Activated CD4-positive, alpha-beta memory T cell treated with anti-CD3 and anti-CD28 coated beads for 36 hours (primary cell): ENCODE measurements at regions not wholly inside any gene's neighbourhood (a gene's known extent, or its start where the extent isn't known, plus 50 kb on each side); places are given as distances from the start of the nearest gene placed in this dataset.
"Not testable (repeated sequence)": the region's sequence is repeated elsewhere in the genome, so short reads cannot be mapped to it uniquely, and the experiment has no call there.

Experiments
- CTCF ChIA-PET: fragments of 350-600 bp; sonication (Branson Sonifier 250); formaldehyde crosslinking; loops from one replicate; lab custom pipeline; 2021; ENCODE audit warnings: antibody characterized with exemption, inconsistent platforms; lab: Charles Lee
- POLR2A ChIA-PET: fragments of 350-600 bp; sonication (Branson Sonifier 250); formaldehyde crosslinking; loops from one replicate; lab custom pipeline; 2021; ENCODE audit warnings: antibody characterized with exemption; lab: Charles Lee
- DNase-seq: peaks from one replicate; pipeline ENCODE4 v3.0.0-alpha.2; 2020
- H3K27ac Mint-ChIP-seq: one replicate; pipeline ENCODE4 v1.8.0; 2021; ENCODE audit warnings: mixed read lengths
- H3K27me3 Mint-ChIP-seq: one replicate; pipeline ENCODE4 v1.8.0; 2021; ENCODE audit warnings: mixed read lengths
- H3K36me3 Mint-ChIP-seq: one replicate; pipeline ENCODE4 v1.8.0; 2021; ENCODE audit warnings: mixed read lengths
- H3K4me1 Mint-ChIP-seq: one replicate; pipeline ENCODE4 v1.8.0; 2021; ENCODE audit warnings: low read depth, mixed read lengths
- H3K4me3 Mint-ChIP-seq: one replicate; pipeline ENCODE4 v1.8.0; 2021; ENCODE audit warnings: mild to moderate bottlenecking, mixed read lengths
- H3K9me3 Mint-ChIP-seq: one replicate; pipeline ENCODE4 v1.8.0; 2021; ENCODE audit warnings: mixed read lengths
- intact Hi-C: fragments of 100-400 bp; cut with micrococcal nuclease; formaldehyde crosslinking; loops from one replicate; pipeline ENCODE4 v1.15.1; 2023

DNA sequence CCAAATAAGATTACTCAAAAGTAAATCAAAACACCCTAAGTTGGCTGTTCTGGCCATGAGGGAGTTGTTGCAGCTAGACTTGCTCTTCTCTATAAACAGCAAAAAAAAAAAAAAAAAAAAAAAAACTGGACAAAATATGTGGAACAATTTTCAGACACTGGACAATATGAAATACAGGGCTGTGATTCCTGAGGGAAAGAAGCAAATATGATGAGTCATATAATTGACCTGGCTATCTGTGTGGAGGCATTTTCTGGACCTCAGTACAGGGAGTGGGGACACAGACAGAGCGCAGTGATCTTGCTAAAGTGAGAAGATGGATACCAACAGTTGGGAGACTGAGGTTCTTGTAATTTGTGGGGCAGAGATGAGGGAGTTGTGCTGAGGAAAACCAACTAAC lies 192.0 kb upstream of the HAND2 start:
- H3K4me1 Mint-ChIP-seq: no peaks in the 10 kb centered on the region
- H3K27ac Mint-ChIP-seq: no peak overlapping the region
- H3K36me3 Mint-ChIP-seq: no peaks in the 10 kb centered on the region
- DNase-seq: no peak
- H3K27me3 Mint-ChIP-seq: no peaks in the 10 kb centered on the region
- H3K4me3 Mint-ChIP-seq: no peak overlapping the region
- H3K9me3 Mint-ChIP-seq: peaks cover 17% of the 10 kb centered on the region
- intact Hi-C loops: no loop called here
- ChIA-PET POLR2A (no interaction called here), CTCF (no interaction called here)

GRCh38 chr4:173718504-173718903 lies 188.5 kb upstream of the HAND2 start:
- H3K27ac Mint-ChIP-seq, H3K27me3 Mint-ChIP-seq, POLR2A ChIA-PET, DNase-seq, H3K4me3 Mint-ChIP-seq, H3K4me1 Mint-ChIP-seq, intact Hi-C loops, H3K36me3 Mint-ChIP-seq, CTCF ChIA-PET: not testable (repeated sequence)
- H3K9me3 Mint-ChIP-seq: peaks cover 17% of the 10 kb centered on the region

DNA sequence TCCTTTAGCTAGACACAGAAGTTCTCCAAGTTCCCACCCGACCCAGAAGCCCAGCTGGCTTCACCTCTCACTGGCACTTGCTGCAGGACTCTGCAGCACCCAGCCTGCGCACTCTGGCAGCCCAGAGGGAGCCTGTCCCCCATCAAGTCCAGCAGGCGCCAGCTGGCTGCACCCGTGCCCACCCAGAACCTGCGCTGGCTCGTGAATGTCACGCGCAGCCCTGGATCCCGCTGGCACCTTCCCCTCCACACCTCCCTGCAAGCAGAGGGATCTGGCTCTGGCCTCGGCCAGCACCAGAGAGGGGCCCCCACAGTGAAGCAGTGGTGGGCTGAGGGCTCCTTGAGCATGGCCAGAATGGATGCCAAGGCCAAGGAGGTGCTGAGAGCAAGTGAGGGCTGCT lies 187.6 kb upstream of the HAND2 start:
- H3K4me1 Mint-ChIP-seq: no peaks in the 10 kb centered on the region
- H3K27me3 Mint-ChIP-seq: no peaks in the 10 kb centered on the region
- POLR2A ChIA-PET: no interaction called here
- CTCF ChIA-PET: interaction anchor here (1.2 kb wide), 1 partner anchor 35 kb away, joined by 3 read pairs; no protein-coding TSS in a partner anchor
- no peak overlapping the region for H3K4me3 Mint-ChIP-seq
- H3K27ac Mint-ChIP-seq: no peak overlapping the region
- no peak for DNase-seq
- intact Hi-C loops: no loop called here
- no peaks in the 10 kb centered on the region for H3K36me3 Mint-ChIP-seq
- H3K9me3 Mint-ChIP-seq: peaks cover 17% of the 10 kb centered on the region

DNA sequence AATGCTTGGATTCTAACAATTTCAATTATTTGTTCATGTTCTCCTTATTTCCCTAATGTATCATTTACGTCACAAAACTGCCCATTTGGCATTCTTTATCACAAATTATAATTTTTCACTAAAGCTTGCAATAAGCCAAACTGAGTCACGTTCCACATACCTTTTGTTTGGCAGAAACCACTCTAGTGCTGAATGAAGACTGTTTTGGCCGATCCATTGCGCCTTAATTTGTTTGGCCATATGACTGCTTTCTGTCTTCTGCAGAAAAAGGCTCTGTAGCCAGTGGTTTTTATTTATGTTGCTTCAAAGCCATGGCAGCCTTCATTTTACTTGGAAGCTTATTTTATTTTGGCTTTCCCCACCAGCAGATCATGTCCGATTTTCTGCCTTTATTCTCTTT lies 184.4 kb upstream of the HAND2 start:
- intact Hi-C loops: no loop called here
- Mint-ChIP-seq H3K4me3 (no peak overlapping the region), H3K4me1 (no peaks in the 10 kb centered on the region), H3K27ac (no peak overlapping the region), H3K9me3 (peaks cover 15% of the 10 kb centered on the region), H3K27me3 (no peaks in the 10 kb centered on the region), H3K36me3 (no peaks in the 10 kb centered on the region)
- ChIA-PET POLR2A (no interaction called here), CTCF (no interaction called here)
- DNase-seq: no peak

DNA sequence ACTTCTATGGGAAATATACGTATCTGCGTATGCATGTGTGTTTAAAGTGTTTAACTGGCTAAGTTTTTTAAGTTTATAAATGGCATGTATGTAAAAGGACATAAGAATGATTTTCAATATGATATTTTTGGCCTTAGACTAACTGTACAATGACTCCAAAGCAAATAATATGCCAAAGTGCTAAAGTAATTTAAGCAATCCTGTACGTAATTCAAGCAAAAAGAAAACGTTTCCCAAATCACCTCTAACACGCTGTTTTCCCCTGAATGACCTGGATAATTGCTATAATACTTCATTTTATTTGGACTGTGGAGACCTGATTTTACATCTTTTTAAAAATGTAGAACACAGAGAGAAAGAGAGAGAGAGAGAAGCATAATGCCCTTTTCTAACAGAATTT lies 183.0 kb upstream of the HAND2 start:
- POLR2A ChIA-PET: no interaction called here
- Mint-ChIP-seq H3K4me1 (no peaks in the 10 kb centered on the region), H3K4me3 (no peak overlapping the region), H3K27me3 (no peaks in the 10 kb centered on the region), H3K9me3 (peaks cover 3% of the 10 kb centered on the region), H3K27ac (no peak overlapping the region), H3K36me3 (no peaks in the 10 kb centered on the region)
- no peak for DNase-seq
- CTCF ChIA-PET: no interaction called here
- intact Hi-C loops: no loop called here

GRCh38 chr4:173707658-173708419 lies 177.8 kb upstream of the HAND2 start:
- Mint-ChIP-seq H3K9me3 (no peaks in the 10 kb centered on the region), H3K27ac (no peak overlapping the region), H3K4me3 (no peak overlapping the region), H3K27me3 (no peaks in the 10 kb centered on the region), H3K4me1 (no peaks in the 10 kb centered on the region), H3K36me3 (no peaks in the 10 kb centered on the region)
- POLR2A ChIA-PET: no interaction called here
- intact Hi-C loops: no loop called here
- CTCF ChIA-PET: no interaction called here
- no peak for DNase-seq

GRCh38 chr4:173704201-173704600 lies 174.2 kb upstream of the HAND2 start:
- ChIA-PET CTCF (no interaction called here), POLR2A (no interaction called here)
- Mint-ChIP-seq H3K4me3 (no peak overlapping the region), H3K36me3 (no peaks in the 10 kb centered on the region), H3K4me1 (no peaks in the 10 kb centered on the region), H3K9me3 (no peaks in the 10 kb centered on the region), H3K27me3 (no peaks in the 10 kb centered on the region), H3K27ac (no peak overlapping the region)
- intact Hi-C loops: no loop called here
- DNase-seq: no peak

DNA sequence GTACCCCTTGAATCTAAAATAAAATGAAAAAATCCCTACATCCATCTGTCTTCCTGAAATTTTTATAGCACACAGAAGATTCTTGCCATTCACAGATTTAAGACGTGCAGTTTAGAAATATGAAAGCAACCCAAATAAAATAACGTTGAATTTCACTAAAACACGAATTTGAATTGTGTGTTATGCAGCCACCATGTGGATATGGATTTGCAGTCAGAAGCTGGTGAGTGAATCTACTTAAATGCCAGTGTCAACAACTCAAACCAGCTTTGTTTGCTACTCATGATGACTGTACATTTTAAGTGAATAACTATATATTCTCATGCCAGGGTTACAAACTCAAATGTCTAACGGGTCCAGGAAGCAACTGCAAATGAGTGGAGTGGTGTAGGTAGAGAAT lies 173.0 kb upstream of the HAND2 start:
- no peak overlapping the region for H3K4me3 Mint-ChIP-seq
- no peak overlapping the region for H3K27ac Mint-ChIP-seq
- ChIA-PET POLR2A (no interaction called here), CTCF (no interaction called here)
- H3K4me1 Mint-ChIP-seq: no peaks in the 10 kb centered on the region
- DNase-seq: no peak
- intact Hi-C loops: no loop called here
- no peaks in the 10 kb centered on the region for H3K27me3 Mint-ChIP-seq
- no peaks in the 10 kb centered on the region for H3K9me3 Mint-ChIP-seq
- H3K36me3 Mint-ChIP-seq: no peaks in the 10 kb centered on the region

DNA sequence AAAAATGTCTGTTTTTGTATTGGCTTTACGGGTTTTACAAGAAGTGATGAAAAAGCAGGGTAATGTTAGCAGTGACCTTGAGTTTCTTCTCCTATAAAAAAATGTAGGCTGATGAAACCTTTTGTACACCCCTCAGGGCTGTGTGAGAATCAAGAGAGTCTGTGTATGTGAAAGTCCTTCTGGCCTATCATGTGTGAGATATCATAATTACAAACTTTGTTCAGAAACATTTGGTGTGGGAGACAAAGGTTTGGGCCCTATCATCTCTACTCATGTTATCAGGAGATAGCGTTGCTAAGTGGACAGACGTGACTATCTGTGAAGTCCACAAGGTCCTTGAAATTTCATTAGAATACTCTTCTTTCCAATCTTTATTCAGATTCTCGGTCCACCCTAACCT lies 170.6 kb upstream of the HAND2 start:
- no peaks in the 10 kb centered on the region for H3K36me3 Mint-ChIP-seq
- no peaks in the 10 kb centered on the region for H3K9me3 Mint-ChIP-seq
- no peaks in the 10 kb centered on the region for H3K4me1 Mint-ChIP-seq
- intact Hi-C loops: no loop called here
- DNase-seq: no peak
- H3K27me3 Mint-ChIP-seq: no peaks in the 10 kb centered on the region
- ChIA-PET POLR2A (no interaction called here), CTCF (no interaction called here)
- H3K27ac Mint-ChIP-seq: no peak overlapping the region
- no peak overlapping the region for H3K4me3 Mint-ChIP-seq

GRCh38 chr4:173699841-173700475 lies 169.9 kb upstream of the HAND2 start:
- CTCF ChIA-PET: no interaction called here

GRCh38 chr4:173698557-173699262 lies 168.7 kb upstream of the HAND2 start:
- Mint-ChIP-seq H3K27me3 (no peaks in the 10 kb centered on the region), H3K27ac (no peak overlapping the region)
- POLR2A ChIA-PET: no interaction called here

More at GRCh38 chr4:173699841-173700475, 169.9 kb upstream of the HAND2 start:
- intact Hi-C loops: no loop called here
- H3K27ac Mint-ChIP-seq: no peak overlapping the region
- no peaks in the 10 kb centered on the region for H3K4me1 Mint-ChIP-seq
- no peaks in the 10 kb centered on the region for H3K36me3 Mint-ChIP-seq
- no peak overlapping the region for H3K4me3 Mint-ChIP-seq
- H3K27me3 Mint-ChIP-seq: no peaks in the 10 kb centered on the region
- no peaks in the 10 kb centered on the region for H3K9me3 Mint-ChIP-seq
- POLR2A ChIA-PET: no interaction called here
- no peak for DNase-seq

DNA sequence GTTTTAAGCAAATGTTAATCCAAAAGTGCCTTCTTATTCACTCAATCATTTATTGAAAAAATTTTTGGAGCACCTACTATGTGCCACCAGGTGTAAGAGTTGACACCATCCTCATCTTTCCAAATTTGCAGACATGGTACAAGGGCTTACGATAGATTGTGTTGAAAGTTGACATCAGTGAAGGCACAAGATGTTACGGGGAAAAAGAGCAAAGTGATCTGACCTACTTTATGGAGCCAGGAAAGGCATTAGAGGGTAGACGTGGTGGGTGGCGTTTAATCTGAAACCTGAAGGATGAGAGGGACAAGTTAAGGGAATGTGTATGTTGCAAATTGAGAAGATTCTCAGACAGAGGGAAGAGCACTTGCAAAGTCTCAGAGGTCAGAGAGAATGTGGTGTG lies 167.8 kb upstream of the HAND2 start:
- intact Hi-C loops: no loop called here
- CTCF ChIA-PET: no interaction called here
- H3K4me1 Mint-ChIP-seq: no peaks in the 10 kb centered on the region

More at GRCh38 chr4:173698557-173699262, 168.7 kb upstream of the HAND2 start:
- no peak for DNase-seq
- intact Hi-C loops: no loop called here
- Mint-ChIP-seq H3K9me3 (no peaks in the 10 kb centered on the region), H3K4me3 (no peak overlapping the region), H3K36me3 (no peaks in the 10 kb centered on the region), H3K4me1 (no peaks in the 10 kb centered on the region)
- CTCF ChIA-PET: no interaction called here

More for the DNA sequence above, 167.8 kb upstream of the HAND2 start:
- Mint-ChIP-seq H3K36me3 (no peaks in the 10 kb centered on the region), H3K4me3 (no peak overlapping the region), H3K27me3 (no peaks in the 10 kb centered on the region), H3K27ac (no peak overlapping the region), H3K9me3 (no peaks in the 10 kb centered on the region)
- POLR2A ChIA-PET: no interaction called here
- DNase-seq: no peak
